LNCaP clone FGC (cell line): ENCODE measurements at regions not wholly inside any gene's neighbourhood (a gene's known extent, or its start where the extent isn't known, plus 50 kb on each side); places are given as distances from the start of the nearest gene placed in this dataset.

Experiments used
- DNase-seq: peaks from one replicate; pipeline ENCODE4 v3.0.0-alpha.2; 2011; ENCODE audit warnings: low read depth
- H3K4me3 ChIP-seq: 2 replicates; pipeline ENCODE4 v1.5.1; 2011; ENCODE audit warnings: mild to moderate bottlenecking, low read depth, low read length, control low read depth
- CTCF ChIP-seq: IDR thresholded peaks from 2 replicates; pipeline ENCODE4 v1.5.1; 2012; ENCODE audit warnings: mild to moderate bottlenecking; ENCODE audit not compliant: control insufficient read depth, insufficient read depth; ENCODE audit errors: extremely low read depth

DNA sequence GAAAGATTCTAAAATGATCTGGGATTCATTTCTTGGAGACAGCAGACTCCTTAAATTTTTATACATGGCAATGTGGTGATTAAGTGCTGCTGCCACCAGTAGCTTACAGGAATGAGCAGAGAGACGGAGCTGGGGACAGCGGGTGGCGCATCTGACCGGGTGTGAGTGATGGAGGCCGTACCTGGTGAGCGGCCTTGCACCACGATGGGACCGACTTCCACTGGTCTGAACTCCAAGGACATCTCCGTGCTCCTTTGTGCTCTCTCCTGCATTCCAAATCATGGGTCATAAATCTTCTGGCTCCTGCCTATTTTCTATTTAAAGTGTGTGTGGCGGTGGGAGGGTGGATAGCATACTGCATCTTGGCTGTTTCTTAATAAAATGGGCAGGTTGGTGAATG lies 262.6 kb downstream of the ABHD5 start:
- DNase-seq, result no peak
- TF ChIP-seq CTCF, result no peak
- no peak overlapping the region for H3K4me3 ChIP-seq

- no peak overlapping the region for H3K4me3 ChIP-seq
- DNase-seq, result no peak
- TF ChIP-seq CTCF, result no peak
Measured at GRCh38 chr3:43953814-43954692, 263.3 kb downstream of the ABHD5 start.

- H3K4me3 ChIP-seq, result no peak overlapping the region
- TF ChIP-seq CTCF, result no peak
- DNase-seq, result no peak
Measured at GRCh38 chr3:43956945-43957344, 266.2 kb downstream of the ABHD5 start.

DNA sequence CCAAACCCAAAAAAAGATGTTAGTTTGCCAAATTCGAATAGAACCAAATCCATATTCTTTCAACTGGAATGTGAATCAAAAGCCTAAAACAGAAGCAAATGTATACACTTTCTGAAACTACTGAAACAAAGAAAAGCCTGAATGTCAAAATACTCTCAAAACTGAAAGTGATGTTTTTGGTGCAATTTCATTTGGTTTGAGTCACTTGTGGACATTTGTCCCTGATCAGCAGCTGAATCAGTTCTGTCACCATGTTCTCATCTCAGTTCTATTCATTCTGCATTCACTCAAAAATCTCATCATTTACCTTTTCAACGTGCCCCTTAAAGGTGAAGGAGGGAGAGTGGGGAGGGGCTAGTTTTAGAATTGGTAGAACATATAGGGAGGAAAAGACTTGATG lies 266.8 kb downstream of the ABHD5 start:
- H3K4me3 ChIP-seq, result no peak overlapping the region
- no peak for TF ChIP-seq CTCF
- no peak for DNase-seq

- no peak for DNase-seq
- H3K4me3 ChIP-seq, result no peak overlapping the region
- TF ChIP-seq CTCF, result no peak
Measured at GRCh38 chr3:43958005-43958770, 267.4 kb downstream of the ABHD5 start.

DNA sequence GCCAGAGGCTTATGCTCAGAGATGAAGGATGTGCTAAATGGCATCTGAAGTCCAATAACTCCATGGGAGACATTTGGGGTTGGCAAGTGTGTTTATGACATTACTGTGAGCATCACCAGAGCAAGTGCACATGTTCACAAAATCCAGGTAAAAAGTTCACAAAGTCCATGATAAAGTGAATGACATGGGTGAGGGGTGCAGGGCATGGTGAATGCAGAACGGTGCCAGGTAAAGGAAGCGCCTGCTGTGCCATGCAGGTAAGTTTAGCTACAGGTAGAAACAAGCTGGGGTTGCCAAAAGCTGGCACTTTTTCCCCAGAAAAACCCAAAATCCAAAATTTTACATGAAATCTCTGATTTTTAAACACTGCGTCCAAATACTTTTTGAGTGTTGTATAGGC lies 268.2 kb downstream of the ABHD5 start:
- no peak for TF ChIP-seq CTCF

More for the DNA sequence above, 268.2 kb downstream of the ABHD5 start:
- DNase-seq, result no peak
- H3K4me3 ChIP-seq, result no peak overlapping the region
